Muscle of arm (tissue), 1 donor: ENCODE measurements at regions not wholly inside any gene's neighbourhood (a gene's known extent, or its start where the extent isn't known, plus 50 kb on each side); places are given as distances from the start of the nearest gene placed in this dataset.
"Not testable (repeated sequence)": the region's sequence is repeated elsewhere in the genome, so short reads cannot be mapped to it uniquely, and the experiment has no call there.

Source experiments
- DNase-seq: peaks from one replicate; pipeline ENCODE4 v3.0.0-alpha.2; 2013

- no peak for DNase-seq
These were observed 105.3 kb upstream of the C2CD4B start for GRCh38 chr15:62270216-62270921.

DNA sequence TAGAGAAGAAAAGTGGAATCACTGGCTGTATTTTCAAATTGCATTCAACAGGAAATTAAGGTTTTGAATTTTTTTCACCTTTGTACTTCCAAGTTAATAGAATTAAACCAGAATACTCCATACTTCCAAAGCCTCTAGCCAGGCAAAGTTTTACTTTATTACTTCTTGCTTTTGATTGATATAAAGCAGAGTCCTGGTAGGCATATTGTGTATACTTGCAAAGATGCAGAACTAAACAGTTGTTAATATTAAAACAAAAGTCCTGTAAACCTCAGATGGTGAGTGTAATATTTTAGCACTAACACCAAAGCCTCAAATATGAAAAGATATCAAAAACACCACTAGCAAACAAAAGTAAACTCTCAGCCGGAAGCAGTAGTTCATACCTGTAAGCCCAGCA lies 107.2 kb upstream of the C2CD4B start:
- no peak for DNase-seq

GRCh38 chr15:62275831-62276230 lies 110.7 kb upstream of the C2CD4B start:
- no peak for DNase-seq

- DNase-seq, result no peak
These were observed 112.8 kb upstream of the C2CD4B start for GRCh38 chr15:62277816-62278394.

DNA sequence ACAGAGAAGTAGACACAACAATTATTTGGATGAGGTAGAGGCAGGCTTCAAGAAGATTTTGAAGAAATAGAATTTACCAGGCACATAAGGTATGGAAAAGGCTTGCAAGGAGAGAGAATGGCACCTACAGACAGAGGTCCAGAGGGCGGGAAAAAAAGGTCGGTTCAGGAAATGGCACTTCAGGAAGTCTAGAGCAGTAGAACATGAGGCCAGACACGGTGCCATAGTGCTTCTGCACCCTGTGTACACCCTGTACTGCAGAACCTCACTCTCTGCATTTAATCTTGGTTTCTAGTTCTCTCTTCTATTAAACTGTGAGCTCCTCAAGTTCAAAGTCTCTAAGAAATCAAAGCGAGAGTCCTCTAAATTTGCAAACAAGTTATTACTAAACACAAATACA lies 113.4 kb upstream of the C2CD4B start:
- no peak for DNase-seq

GRCh38 chr15:62279041-62279440 lies 114.0 kb upstream of the C2CD4B start:
- no peak for DNase-seq

GRCh38 chr15:62280625-62281024 lies 115.5 kb upstream of the C2CD4B start:
- DNase-seq, result no peak

GRCh38 chr15:62281801-62282200 lies 116.7 kb upstream of the C2CD4B start:
- not testable (repeated sequence) for DNase-seq

DNA sequence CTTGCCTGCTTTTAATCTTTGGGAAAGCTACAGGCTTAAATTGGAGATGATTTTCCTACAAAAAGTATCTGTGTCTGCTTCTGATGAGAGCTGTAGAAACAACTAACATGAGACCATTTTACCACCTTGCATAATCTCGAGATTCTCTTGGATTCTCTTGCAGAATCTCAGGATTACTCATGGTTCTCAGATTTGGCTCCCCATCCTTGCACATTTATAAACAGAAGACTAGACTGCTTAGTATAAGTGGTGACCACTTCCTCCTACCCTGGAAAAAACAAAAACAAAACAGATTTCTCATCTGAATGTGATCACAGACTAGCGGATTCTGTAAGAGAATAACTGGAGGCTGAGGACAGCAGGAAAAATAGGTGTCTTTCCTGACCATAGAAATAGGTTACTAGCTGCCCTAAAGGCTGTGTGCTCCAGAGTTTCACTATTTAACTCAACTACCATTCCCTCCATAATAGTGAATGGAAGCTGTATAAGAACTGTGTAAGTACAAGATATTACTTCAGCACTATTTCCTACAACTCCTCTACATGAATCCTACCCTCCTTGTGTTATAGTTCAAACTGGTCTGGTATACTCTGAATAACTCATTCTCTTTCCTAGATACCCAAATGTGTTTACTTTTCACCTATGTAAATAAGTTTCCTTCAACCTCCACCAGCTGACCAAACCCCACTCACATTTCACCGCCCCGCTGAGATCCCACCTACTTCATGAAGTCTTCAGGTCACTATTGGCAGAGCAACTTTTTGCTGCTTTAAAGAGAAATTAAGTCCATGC lies 122.2 kb upstream of the C2CD4B start:
- DNase-seq, result no peak

GRCh38 chr15:62288361-62289017 lies 123.4 kb upstream of the C2CD4B start:
- no peak for DNase-seq

- no peak for DNase-seq
These were observed 126.2 kb upstream of the C2CD4B start for GRCh38 chr15:62291262-62291661.

DNA sequence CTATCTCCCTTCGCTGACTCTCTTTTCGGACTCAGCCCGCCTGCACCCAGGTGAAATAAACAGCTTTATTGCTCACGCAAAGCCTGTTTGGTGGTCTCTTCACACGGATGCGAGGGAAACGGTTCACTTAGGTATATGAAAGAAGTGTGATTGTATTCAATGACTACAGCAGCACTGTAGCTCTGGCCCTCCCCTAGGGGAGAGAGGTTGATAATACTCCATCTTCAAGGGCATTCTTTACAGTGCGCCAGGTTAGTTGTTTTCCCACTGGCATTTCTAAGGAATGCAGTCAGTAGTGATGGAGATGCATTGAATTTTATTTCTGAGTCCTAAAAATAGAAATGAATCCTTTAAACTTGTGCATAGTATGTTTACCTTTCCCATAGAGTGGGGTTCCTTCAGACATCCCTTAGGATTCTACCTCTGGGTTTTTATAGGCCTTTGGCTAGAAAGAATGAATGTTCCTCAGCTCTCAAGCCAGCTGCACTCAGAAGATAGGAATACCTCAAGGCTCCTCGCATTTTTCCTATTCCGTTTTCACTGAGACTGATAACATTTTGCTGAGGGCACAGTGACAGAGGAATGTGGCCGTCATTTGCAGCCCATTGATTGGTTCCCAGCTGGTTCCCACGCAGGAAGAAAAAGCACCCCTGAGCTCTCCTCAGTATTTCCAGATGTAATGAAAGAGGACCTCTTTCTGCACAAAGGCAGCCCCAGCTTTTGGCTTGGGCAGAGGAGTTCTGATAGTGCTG lies 131.8 kb upstream of the C2CD4B start:
- no peak for DNase-seq

GRCh38 chr15:62297522-62297921 lies 132.4 kb upstream of the C2CD4B start:
- DNase-seq, result no peak

- DNase-seq, result no peak
These were observed 132.8 kb upstream of the C2CD4B start for GRCh38 chr15:62297933-62298332.

DNA sequence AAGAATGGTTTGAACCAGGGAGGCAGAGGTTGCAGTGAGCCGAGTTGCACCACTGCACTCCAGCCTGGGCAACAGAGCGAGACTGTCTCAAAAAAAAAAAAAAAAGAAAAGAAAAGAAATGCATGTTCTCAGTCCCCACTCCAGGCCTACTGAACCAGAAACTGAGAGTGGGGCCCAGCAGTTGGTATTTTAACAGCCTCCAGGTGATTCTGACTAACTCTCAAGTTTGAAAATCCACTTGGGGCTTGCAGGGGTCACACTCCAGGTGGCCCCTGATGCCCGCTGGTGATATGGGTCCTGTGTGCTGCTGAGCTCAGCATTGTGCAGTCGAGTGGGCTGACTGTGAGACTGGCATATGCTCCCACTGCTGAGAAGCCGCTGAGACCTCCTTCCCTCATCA lies 133.7 kb upstream of the C2CD4B start:
- DNase-seq, result no peak

- no peak for DNase-seq
These were observed 134.5 kb upstream of the C2CD4B start for GRCh38 chr15:62299541-62299940.

DNA sequence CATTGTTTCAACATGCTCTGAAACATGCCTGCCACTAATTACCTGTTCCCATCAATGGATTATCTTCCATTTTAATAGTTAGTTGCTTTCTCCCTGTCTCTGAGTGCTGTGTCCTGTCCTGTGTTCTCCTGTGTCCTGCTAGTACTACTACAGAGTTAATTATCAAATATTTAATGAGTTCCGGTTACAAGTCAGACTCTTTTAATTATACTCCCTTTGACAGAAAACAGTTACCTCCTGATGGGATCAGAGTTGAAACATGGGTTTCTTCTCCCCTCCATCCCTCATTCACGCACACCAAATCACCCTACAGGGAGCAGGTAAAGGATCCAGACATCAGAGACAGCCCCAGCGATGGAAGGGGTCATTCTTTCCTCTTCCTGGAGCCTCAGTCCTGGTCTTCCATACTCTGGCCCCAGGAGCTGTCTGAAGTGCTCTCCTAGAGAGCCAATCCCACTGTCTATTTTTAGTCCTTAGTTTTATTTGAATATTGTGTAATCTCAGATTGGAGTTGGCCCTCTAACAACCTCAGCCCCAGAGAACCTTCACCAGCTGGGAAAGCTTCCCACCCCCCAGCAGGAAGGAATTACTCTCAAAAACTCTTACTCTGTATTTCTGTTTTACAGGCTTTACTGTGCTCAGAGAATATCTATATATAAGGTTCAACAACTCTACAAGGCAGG lies 137.0 kb upstream of the C2CD4B start:
- DNase-seq, result no peak

GRCh38 chr15:62306851-62307504 lies 141.9 kb upstream of the C2CD4B start:
- peak; percentile 64 for DNase-seq

DNA sequence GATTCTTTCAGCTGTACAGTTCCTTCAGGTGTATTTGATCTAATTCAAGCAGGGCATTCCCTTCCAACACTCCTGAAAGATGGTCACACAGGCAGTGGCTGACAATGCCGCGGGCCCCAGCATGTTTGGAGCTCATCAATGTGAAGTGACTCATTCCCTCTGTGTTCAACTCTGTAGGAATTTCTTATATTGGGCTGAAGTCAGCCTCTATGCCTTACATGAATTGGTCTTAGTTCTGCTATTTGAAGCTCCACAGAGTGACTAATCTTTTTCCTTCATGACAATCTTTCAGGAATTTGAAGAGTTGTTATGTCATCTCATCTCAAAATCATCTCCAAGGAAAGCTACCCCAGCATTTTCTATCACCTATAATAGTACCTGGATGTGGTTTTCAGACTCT lies 142.5 kb upstream of the C2CD4B start:
- no peak for DNase-seq

- no peak for DNase-seq
These were observed 151.5 kb upstream of the C2CD4B start for GRCh38 chr15:62316413-62317060.
